ENCODE measurements at regions not wholly inside any gene's neighbourhood (a gene's known extent, or its start where the extent isn't known, plus 50 kb on each side); places are given as distances from the start of the nearest gene placed in this dataset.

- no peak for DNase-seq (ENCODE audit: low spot score in 2 of 2)
- no peaks in the 10 kb centered on the region for H3K27me3 ChIP-seq (ENCODE audit: low read depth)
- H3K9me3 ChIP-seq = peaks cover 3% of the 10 kb centered on the region; the same call in 1 of the 2 replicates
- no peak overlapping the region for H3K4me3 ChIP-seq
- no peaks in the 10 kb centered on the region for H3K36me3 ChIP-seq (replicated peaks)
- no peaks in the 10 kb centered on the region for H3K4me1 ChIP-seq
- in situ Hi-C loops (cut with MboI; ENCODE audit: low sequenced_read_pairs) = no loop called here
Measured at GRCh38 chr18:67301592-67301991, 214.9 kb downstream of the DSEL start.

GRCh38 chr18:67300498-67300897 lies 216.0 kb downstream of the DSEL start:
- peak in 1 of 2 experiments; percentile 40 for DNase-seq (ENCODE audit: low spot score in 2 of 2)

GRCh38 chr18:67292814-67293213 lies 223.7 kb downstream of the DSEL start:
- no peaks in the 10 kb centered on the region for H3K27me3 ChIP-seq (ENCODE audit: low read depth)
- no peaks in the 10 kb centered on the region for H3K9me3 ChIP-seq
- H3K4me3 ChIP-seq = no peak overlapping the region
- H3K4me1 ChIP-seq = no peaks in the 10 kb centered on the region
- in situ Hi-C loops (cut with MboI; ENCODE audit: low sequenced_read_pairs) = no loop called here
- DNase-seq (ENCODE audit: low spot score in 2 of 2) = no peak
- no peaks in the 10 kb centered on the region for H3K36me3 ChIP-seq (replicated peaks)

More at GRCh38 chr18:67300498-67300897, 216.0 kb downstream of the DSEL start:
- in situ Hi-C loops (cut with MboI; ENCODE audit: low sequenced_read_pairs) = no loop called here
- H3K4me3 ChIP-seq = no peak overlapping the region
- no peaks in the 10 kb centered on the region for H3K36me3 ChIP-seq (replicated peaks)
- peaks cover 3% of the 10 kb centered on the region; the same call in 1 of the 2 replicates for H3K9me3 ChIP-seq
- no peaks in the 10 kb centered on the region for H3K4me1 ChIP-seq
- no peaks in the 10 kb centered on the region for H3K27me3 ChIP-seq (ENCODE audit: low read depth)

GRCh38 chr18:67290421-67290820 lies 226.1 kb downstream of the DSEL start:
- in situ Hi-C loops (cut with MboI; ENCODE audit: low sequenced_read_pairs) = no loop called here
- DNase-seq (ENCODE audit: low spot score in 2 of 2) = no peak
- Histone ChIP-seq H3K36me3 (replicated peaks) (no peaks in the 10 kb centered on the region), H3K27me3 (ENCODE audit: low read depth) (no peaks in the 10 kb centered on the region), H3K4me1 (no peaks in the 10 kb centered on the region), H3K9me3 (no peaks in the 10 kb centered on the region), H3K4me3 (no peak overlapping the region)

GRCh38 chr18:67285583-67285982 lies 230.9 kb downstream of the DSEL start:
- in situ Hi-C loops (cut with MboI; ENCODE audit: low sequenced_read_pairs) = no loop called here
- no peaks in the 10 kb centered on the region for H3K36me3 ChIP-seq (replicated peaks)
- no peaks in the 10 kb centered on the region for H3K27me3 ChIP-seq (ENCODE audit: low read depth)
- H3K9me3 ChIP-seq = no peaks in the 10 kb centered on the region
- no peaks in the 10 kb centered on the region for H3K4me1 ChIP-seq
- H3K4me3 ChIP-seq = no peak overlapping the region
- no peak for DNase-seq (ENCODE audit: low spot score in 2 of 2)

- in situ Hi-C loops (cut with MboI; ENCODE audit: low sequenced_read_pairs) = no loop called here
- no peaks in the 10 kb centered on the region for H3K27me3 ChIP-seq (ENCODE audit: low read depth)
- H3K4me3 ChIP-seq = no peak overlapping the region
Measured at GRCh38 chr18:67282796-67283195, 233.7 kb downstream of the DSEL start.

GRCh38 chr18:67281746-67282145 lies 234.8 kb downstream of the DSEL start:
- no peak for DNase-seq (ENCODE audit: low spot score in 2 of 2)
- Histone ChIP-seq H3K36me3 (replicated peaks) (no peaks in the 10 kb centered on the region), H3K4me1 (no peaks in the 10 kb centered on the region), H3K27me3 (ENCODE audit: low read depth) (no peaks in the 10 kb centered on the region), H3K4me3 (no peak overlapping the region), H3K9me3 (no peaks in the 10 kb centered on the region)
- in situ Hi-C loops (cut with MboI; ENCODE audit: low sequenced_read_pairs) = no loop called here

More at GRCh38 chr18:67282796-67283195, 233.7 kb downstream of the DSEL start:
- Histone ChIP-seq H3K9me3 (no peaks in the 10 kb centered on the region), H3K36me3 (replicated peaks) (no peaks in the 10 kb centered on the region), H3K4me1 (no peaks in the 10 kb centered on the region)
- no peak for DNase-seq (ENCODE audit: low spot score in 2 of 2)

- no peaks in the 10 kb centered on the region for H3K9me3 ChIP-seq
- no peaks in the 10 kb centered on the region for H3K27me3 ChIP-seq (ENCODE audit: low read depth)
- H3K4me1 ChIP-seq = no peaks in the 10 kb centered on the region
- H3K36me3 ChIP-seq (replicated peaks) = no peaks in the 10 kb centered on the region
- in situ Hi-C loops (cut with MboI; ENCODE audit: low sequenced_read_pairs) = no loop called here
- no peak overlapping the region for H3K4me3 ChIP-seq
- no peak for DNase-seq (ENCODE audit: low spot score in 2 of 2)
Measured at GRCh38 chr18:67280486-67281242, 235.9 kb downstream of the DSEL start.

- Histone ChIP-seq H3K36me3 (replicated peaks) (no peaks in the 10 kb centered on the region), H3K4me1 (no peaks in the 10 kb centered on the region), H3K4me3 (no peak overlapping the region), H3K27me3 (ENCODE audit: low read depth) (no peaks in the 10 kb centered on the region), H3K9me3 (no peaks in the 10 kb centered on the region)
- DNase-seq (ENCODE audit: low spot score in 2 of 2) = no peak
- in situ Hi-C loops (cut with MboI; ENCODE audit: low sequenced_read_pairs) = no loop called here
Measured at GRCh38 chr18:67279988-67280387, 236.5 kb downstream of the DSEL start.

- H3K4me1 ChIP-seq = no peaks in the 10 kb centered on the region
Measured at GRCh38 chr18:67278984-67279383, 237.5 kb downstream of the DSEL start.

GRCh38 chr18:67276638-67277037 lies 239.9 kb downstream of the DSEL start:
- Histone ChIP-seq H3K27me3 (ENCODE audit: low read depth) (no peaks in the 10 kb centered on the region), H3K4me1 (no peaks in the 10 kb centered on the region), H3K9me3 (no peaks in the 10 kb centered on the region), H3K36me3 (replicated peaks) (no peaks in the 10 kb centered on the region), H3K4me3 (no peak overlapping the region)
- DNase-seq (ENCODE audit: low spot score in 2 of 2) = no peak
- in situ Hi-C loops (cut with MboI; ENCODE audit: low sequenced_read_pairs) = no loop called here

More at GRCh38 chr18:67278984-67279383, 237.5 kb downstream of the DSEL start:
- H3K27me3 ChIP-seq (ENCODE audit: low read depth) = no peaks in the 10 kb centered on the region
- no peaks in the 10 kb centered on the region for H3K9me3 ChIP-seq
- no peak for DNase-seq (ENCODE audit: low spot score in 2 of 2)
- in situ Hi-C loops (cut with MboI; ENCODE audit: low sequenced_read_pairs) = no loop called here
- H3K4me3 ChIP-seq = no peak overlapping the region
- H3K36me3 ChIP-seq (replicated peaks) = no peaks in the 10 kb centered on the region

GRCh38 chr18:67273288-67273687 lies 243.2 kb downstream of the DSEL start:
- no peak for DNase-seq (ENCODE audit: low spot score in 2 of 2)
- no peak overlapping the region for H3K4me3 ChIP-seq
- in situ Hi-C loops (cut with MboI; ENCODE audit: low sequenced_read_pairs) = no loop called here
- H3K27me3 ChIP-seq (ENCODE audit: low read depth) = no peaks in the 10 kb centered on the region
- no peaks in the 10 kb centered on the region for H3K4me1 ChIP-seq
- H3K36me3 ChIP-seq (replicated peaks) = no peaks in the 10 kb centered on the region
- no peaks in the 10 kb centered on the region for H3K9me3 ChIP-seq

GRCh38 chr18:67269206-67269605 lies 247.3 kb downstream of the DSEL start:
- H3K27me3 ChIP-seq (ENCODE audit: low read depth) = no peaks in the 10 kb centered on the region
- H3K36me3 ChIP-seq (replicated peaks) = no peaks in the 10 kb centered on the region
- in situ Hi-C loops (cut with MboI; ENCODE audit: low sequenced_read_pairs) = no loop called here
- H3K4me3 ChIP-seq = no peak overlapping the region
- H3K4me1 ChIP-seq = peaks cover 12% of the 10 kb centered on the region
- no peaks in the 10 kb centered on the region for H3K9me3 ChIP-seq
- no peak for DNase-seq (ENCODE audit: low spot score in 2 of 2)

GRCh38 chr18:67268530-67268929 lies 248.0 kb downstream of the DSEL start:
- no peaks in the 10 kb centered on the region for H3K27me3 ChIP-seq (ENCODE audit: low read depth)
- H3K36me3 ChIP-seq (replicated peaks) = no peaks in the 10 kb centered on the region
- peaks cover 12% of the 10 kb centered on the region for H3K4me1 ChIP-seq
- no peak for DNase-seq (ENCODE audit: low spot score in 2 of 2)
- no peaks in the 10 kb centered on the region for H3K9me3 ChIP-seq
- in situ Hi-C loops (cut with MboI; ENCODE audit: low sequenced_read_pairs) = no loop called here
- no peak overlapping the region for H3K4me3 ChIP-seq
